ENCODE measurements at regions not wholly inside any gene's neighbourhood (a gene's known extent, or its start where the extent isn't known, plus 50 kb on each side); places are given as distances from the start of the nearest gene placed in this dataset.
A peak's percentile ranks its signal among the peaks of the same experiment; 100 is the strongest.
"Not testable (repeated sequence)": the region's sequence is repeated elsewhere in the genome, so short reads cannot be mapped to it uniquely, and the experiment has no call there.

DNA sequence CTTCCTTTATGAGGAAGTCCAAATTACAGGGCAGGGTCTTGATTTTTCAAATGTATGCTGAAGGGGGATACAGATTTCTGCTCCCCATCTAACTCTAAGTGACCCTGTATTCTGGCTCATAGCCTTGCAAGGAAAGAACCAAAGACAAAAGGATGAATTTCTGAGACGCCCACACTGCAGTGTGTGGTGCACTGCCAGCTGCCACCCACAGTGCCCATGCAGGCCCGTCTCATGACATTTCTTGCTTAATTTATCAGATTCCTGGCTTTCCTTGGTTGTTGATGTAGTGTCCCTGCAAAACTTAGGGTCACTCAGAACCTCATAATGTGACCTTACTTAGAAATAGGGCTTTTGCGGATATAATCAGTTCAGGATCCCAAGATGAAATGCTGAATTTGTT, 68.0 kb downstream of the CBLN4 start:
- peaks cover 0 to 6% (median 0%) of the 10 kb centered on the region in 5 donors for H3K27me3 Mint-ChIP-seq
- H3K4me1 Mint-ChIP-seq = no peaks in the 10 kb centered on the region
- no peak overlapping the region for H3K27ac Mint-ChIP-seq
- no peak overlapping the region for H3K4me3 Mint-ChIP-seq
- no peaks in the 10 kb centered on the region for H3K36me3 Mint-ChIP-seq
- ATAC-seq (no peak), DNase-seq (no peak)
- POLR2A ChIA-PET = no interaction called here
- H3K9me3 Mint-ChIP-seq = peaks cover 0 to 29% (median 20%) of the 10 kb centered on the region in 9 donors

DNA sequence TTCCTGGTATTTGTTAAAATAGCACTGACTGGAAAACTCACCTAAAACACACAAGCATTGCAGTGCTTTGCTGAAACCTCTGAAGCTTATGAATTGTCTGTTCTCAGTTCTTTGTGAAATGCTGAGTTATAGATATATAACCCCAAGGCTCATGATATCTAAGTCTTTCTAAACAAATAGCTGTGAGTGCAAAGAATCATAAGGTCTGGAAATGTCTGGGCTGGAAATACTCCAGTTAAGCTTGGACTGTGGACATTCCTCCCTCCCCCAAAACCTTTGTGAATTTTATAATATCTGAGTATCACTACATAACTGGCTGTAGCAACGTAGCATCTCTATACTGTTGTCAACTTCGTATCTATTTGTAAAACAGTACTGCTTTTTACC, 69.1 kb downstream of the CBLN4 start:
- Mint-ChIP-seq H3K4me1 (no peaks in the 10 kb centered on the region), H3K9me3 (peaks cover 2 to 25% (median 18%) of the 10 kb centered on the region in 9 donors), H3K36me3 (no peaks in the 10 kb centered on the region), H3K27ac (no peak overlapping the region), H3K4me3 (no peak overlapping the region), H3K27me3 (peaks cover 0 to 6% (median 0%) of the 10 kb centered on the region in 5 donors)
- no peak for DNase-seq
- POLR2A ChIA-PET = no interaction called here
- ATAC-seq = no peak

DNA sequence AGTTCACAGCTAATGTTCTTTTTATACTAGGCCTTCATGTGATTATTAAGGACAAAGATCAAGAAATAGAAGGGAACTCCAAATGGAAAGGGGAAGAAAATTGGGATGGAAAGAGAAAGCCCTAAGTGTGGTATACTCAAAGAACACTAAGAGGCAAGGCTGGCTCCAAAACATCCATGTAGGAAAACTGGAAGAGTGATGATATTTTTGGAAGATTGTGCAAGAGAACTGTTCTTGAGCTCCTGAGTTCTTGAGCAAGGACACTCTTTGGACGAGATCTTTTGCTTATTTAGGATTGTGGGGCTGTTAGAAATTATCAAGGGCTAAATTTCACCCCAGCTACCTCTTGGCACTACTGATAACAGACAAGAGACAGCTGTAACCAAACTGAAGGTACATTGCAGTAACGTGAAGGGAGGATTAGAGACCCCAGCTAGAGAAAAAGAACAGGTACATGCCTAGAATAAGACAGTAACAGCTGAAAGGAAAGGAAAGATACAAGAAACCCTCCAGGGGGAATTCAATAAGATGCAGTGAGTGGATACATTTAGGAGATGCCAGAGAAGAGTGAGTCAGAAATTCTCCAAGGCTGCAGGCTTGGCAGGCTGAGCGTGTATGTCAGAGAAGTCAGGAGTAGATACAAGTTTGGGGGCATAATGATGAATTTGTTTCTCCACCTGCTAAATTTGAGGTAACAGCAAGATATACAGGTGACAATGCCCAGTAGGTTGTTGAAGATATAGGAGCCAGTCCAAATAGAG, 69.7 kb downstream of the CBLN4 start:
- ATAC-seq = no peak
- H3K36me3 Mint-ChIP-seq = no peaks in the 10 kb centered on the region
- no peak for DNase-seq
- no peaks in the 10 kb centered on the region for H3K4me1 Mint-ChIP-seq
- peaks cover 0 to 6% (median 0%) of the 10 kb centered on the region in 5 donors for H3K27me3 Mint-ChIP-seq
- POLR2A ChIA-PET = no interaction called here
- H3K27ac Mint-ChIP-seq = no peak overlapping the region
- peaks cover 2 to 22% (median 12%) of the 10 kb centered on the region in 9 donors for H3K9me3 Mint-ChIP-seq
- H3K4me3 Mint-ChIP-seq = no peak overlapping the region

DNA sequence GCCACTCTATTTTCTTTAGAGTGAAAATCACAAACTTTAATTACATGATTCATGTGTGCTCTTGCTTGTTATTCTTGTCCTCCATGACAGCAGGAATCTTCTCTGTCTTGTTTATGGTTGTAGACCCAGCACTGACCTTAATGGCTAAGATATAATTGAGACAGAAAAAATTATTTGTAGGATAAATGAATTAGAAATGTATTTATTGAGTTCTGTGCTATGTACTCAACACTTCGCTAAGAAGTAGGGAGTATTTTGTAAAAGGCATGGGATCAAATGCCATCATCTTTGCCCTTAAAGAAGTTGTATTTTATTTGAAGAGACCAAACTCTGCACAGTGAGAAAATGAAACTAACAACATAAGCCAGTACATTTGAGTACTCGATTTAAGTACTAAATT, 71.2 kb downstream of the CBLN4 start:
- Mint-ChIP-seq H3K36me3 (no peaks in the 10 kb centered on the region), H3K27ac (no peak overlapping the region), H3K4me1 (no peaks in the 10 kb centered on the region), H3K27me3 (peaks cover 0 to 6% (median 0%) of the 10 kb centered on the region in 5 donors), H3K9me3 (peaks cover 0 to 22% (median 9%) of the 10 kb centered on the region in 9 donors), H3K4me3 (no peak overlapping the region)
- no peak for ATAC-seq
- POLR2A ChIA-PET = no interaction called here
- no peak for DNase-seq

DNA sequence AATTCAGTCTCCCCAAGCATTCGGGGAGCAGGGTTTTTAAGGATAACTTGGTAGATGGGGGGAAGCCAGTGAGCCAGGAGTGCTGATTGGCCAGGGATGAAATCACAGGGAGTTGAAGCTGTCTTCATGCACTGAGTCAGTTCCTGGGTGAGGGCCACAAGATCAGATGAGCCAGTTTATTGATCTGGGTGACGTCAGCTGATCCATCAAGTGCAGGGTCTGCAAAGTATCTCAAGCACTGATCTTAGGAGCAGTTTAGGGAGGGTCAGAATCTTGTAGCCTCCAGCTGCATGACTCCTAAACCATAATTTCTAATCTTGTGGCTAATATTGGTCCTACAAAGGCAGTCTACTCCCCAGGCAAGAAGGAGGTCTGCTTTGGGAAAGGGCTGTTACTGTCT, 74.4 kb downstream of the CBLN4 start:
- H3K4me1 Mint-ChIP-seq, H3K27me3 Mint-ChIP-seq, H3K4me3 Mint-ChIP-seq, H3K36me3 Mint-ChIP-seq, H3K27ac Mint-ChIP-seq, POLR2A ChIA-PET, DNase-seq, ATAC-seq: not testable (repeated sequence)
- H3K9me3 Mint-ChIP-seq = peaks cover 0 to 22% (median 7%) of the 10 kb centered on the region in 9 donors

DNA sequence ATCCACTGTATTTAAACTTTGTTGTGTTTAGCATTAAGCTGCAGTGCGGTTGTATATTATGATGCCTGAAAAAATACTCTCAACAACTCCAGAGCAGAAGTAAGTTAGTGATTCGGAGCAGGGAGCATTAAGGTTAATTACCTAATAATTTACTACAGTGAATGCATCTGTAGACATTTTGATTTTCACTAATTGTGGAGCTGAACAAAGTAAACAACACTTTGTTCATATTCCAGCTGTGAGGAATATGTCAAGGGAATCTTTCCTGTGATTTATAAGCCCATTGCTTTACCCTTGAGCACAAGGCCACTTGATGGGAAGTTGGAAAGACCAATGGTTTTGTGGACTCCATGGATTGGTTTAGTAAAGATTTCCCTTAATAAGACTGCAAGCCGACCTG, 77.1 kb downstream of the CBLN4 start:
- peaks cover 0 to 9% (median 5%) of the 10 kb centered on the region in 9 donors for H3K9me3 Mint-ChIP-seq
- ATAC-seq = no peak
- POLR2A ChIA-PET = no interaction called here

DNA sequence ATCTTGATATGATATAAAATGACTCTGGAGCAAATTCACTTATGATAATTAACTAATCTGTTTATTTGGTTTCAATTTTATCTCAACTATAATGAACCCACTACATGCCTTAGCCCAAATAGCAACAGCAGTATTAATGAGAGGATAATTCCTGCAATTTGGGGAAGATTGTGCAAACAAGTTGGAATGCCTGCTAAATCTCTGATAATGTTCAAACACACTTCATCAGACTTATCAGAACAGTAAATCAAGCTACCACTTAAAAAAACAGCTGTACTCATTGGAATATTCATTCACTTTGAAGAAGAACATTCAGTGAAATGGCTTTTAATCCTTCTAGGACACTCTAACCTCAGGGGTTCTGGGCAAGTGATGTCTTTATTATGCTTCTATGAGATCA, 85.4 kb downstream of the CBLN4 start:
- POLR2A ChIA-PET = no interaction called here
- H3K27ac Mint-ChIP-seq = no peak overlapping the region
- peaks cover 0 to 24% (median 3%) of the 10 kb centered on the region in 9 donors for H3K9me3 Mint-ChIP-seq
- ATAC-seq (no peak), DNase-seq (no peak)
- no peaks in the 10 kb centered on the region for H3K36me3 Mint-ChIP-seq
- H3K4me1 Mint-ChIP-seq = no peaks in the 10 kb centered on the region
- H3K4me3 Mint-ChIP-seq = no peak overlapping the region
- no peaks in the 10 kb centered on the region for H3K27me3 Mint-ChIP-seq

More for the DNA sequence above, 77.1 kb downstream of the CBLN4 start:
- Mint-ChIP-seq H3K4me3 (no peak overlapping the region), H3K36me3 (no peaks in the 10 kb centered on the region), H3K27ac (no peak overlapping the region), H3K4me1 (no peaks in the 10 kb centered on the region), H3K27me3 (peaks cover 0 to 3% (median 0%) of the 10 kb centered on the region in 5 donors)
- no peak for DNase-seq

DNA sequence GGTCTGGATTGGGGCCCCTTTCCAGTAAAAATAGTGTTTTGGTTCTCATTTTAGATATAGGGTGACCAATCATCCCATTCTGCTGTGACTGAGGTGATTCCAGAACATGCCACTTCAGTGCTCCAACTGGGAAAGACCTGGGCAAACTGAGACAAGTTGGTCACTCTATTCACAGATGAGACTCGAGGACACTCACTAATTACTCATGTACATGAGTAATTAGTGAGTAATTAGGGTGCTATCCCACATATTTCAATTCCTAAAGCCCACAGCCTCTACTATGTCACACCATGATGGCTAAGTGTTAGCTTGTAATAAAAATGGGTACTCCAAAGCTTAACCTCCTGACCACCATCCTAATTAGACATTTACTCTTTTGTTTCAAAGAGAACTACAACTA, 86.0 kb downstream of the CBLN4 start:
- Mint-ChIP-seq H3K4me3 (no peak overlapping the region), H3K9me3 (peaks cover 0 to 24% (median 4%) of the 10 kb centered on the region in 9 donors), H3K36me3 (no peaks in the 10 kb centered on the region), H3K27me3 (no peaks in the 10 kb centered on the region), H3K4me1 (no peaks in the 10 kb centered on the region), H3K27ac (no peak overlapping the region)
- DNase-seq (no peak), ATAC-seq (no peak)
- POLR2A ChIA-PET = no interaction called here

DNA sequence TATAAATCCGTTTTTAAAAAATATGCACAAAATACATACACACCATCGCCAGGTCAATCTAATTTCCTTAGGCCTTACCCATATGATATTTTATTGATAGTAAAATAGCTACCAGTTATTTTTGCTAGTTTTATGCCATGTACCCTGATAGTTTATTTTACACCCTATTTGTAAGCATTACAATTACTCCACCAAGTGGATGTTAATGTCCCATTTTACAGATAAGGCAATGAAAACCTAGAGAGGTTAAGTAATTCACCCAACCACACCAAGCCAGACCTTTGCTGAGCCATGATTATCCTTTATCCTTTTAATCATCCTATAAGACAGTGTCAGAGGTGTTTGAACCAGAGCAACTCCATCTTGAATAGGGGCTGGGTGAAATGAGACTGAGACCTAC, 86.8 kb downstream of the CBLN4 start:
- DNase-seq (no peak), ATAC-seq (no peak)
- no peaks in the 10 kb centered on the region for H3K4me1 Mint-ChIP-seq
- POLR2A ChIA-PET = no interaction called here
- peaks cover 0 to 24% (median 6%) of the 10 kb centered on the region in 9 donors for H3K9me3 Mint-ChIP-seq
- H3K27ac Mint-ChIP-seq = no peak overlapping the region
- no peaks in the 10 kb centered on the region for H3K36me3 Mint-ChIP-seq
- no peak overlapping the region for H3K4me3 Mint-ChIP-seq
- H3K27me3 Mint-ChIP-seq = no peaks in the 10 kb centered on the region

DNA sequence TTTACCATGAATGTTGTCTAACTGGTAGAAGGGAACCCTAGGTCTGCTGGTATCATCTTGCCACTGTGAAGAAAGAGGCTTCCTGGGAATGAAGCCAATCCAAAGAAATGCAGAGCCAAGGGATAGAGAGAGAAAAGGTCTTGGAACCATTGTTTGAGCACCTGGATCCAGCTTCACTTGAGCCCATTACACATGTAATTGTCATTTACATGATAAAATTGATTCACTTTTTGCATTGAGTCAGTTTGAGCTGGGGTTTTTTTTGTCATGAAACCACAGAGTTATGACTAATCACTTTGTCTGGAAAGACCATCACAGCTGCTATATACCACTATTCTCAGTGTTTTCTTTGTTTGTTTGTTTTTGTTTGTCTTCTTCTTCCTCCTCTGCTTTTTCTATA, 112.3 kb downstream of the CBLN4 start:
- Mint-ChIP-seq H3K27ac (peak overlapping the region in 1 of 10 donors; percentile 31), H3K27me3 (peaks cover 0 to 9% (median 0%) of the 10 kb centered on the region in 5 donors), H3K4me1 (no peaks in the 10 kb centered on the region), H3K9me3 (peaks cover 0 to 38% (median 8%) of the 10 kb centered on the region in 9 donors), H3K36me3 (peaks cover 0 to 5% (median 0%) of the 10 kb centered on the region in 3 donors), H3K4me3 (no peak overlapping the region)
- ATAC-seq (no peak), DNase-seq (no peak)
- POLR2A ChIA-PET = no interaction called here

DNA sequence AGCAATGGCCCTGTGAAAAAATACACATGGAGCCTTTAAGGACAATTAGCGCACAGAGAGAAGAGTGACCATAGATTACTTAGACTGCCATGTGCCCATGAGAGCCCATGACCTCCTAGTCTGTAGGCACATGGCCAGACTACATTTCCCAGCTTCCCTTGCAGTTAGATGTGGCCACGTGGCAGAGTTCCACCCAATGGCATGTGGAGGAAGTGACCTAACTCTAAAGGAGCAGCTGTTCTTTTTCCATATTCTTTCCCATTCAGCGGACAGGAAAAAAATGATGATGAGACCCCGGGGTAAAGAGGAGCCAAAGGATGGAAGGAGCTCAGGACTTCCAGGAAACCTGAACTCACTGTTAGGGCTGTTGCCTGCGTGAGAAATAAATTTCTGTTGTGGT, 116.6 kb downstream of the CBLN4 start:
- no peak for DNase-seq
- Mint-ChIP-seq H3K27me3 (peaks cover 0 to 8% (median 0%) of the 10 kb centered on the region in 5 donors), H3K9me3 (peaks cover 0 to 32% (median 5%) of the 10 kb centered on the region in 9 donors), H3K4me3 (no peak overlapping the region), H3K36me3 (peaks cover 0 to under 1% (median 0%) of the 10 kb centered on the region in 3 donors), H3K27ac (no peak overlapping the region), H3K4me1 (no peaks in the 10 kb centered on the region)
- no peak for ATAC-seq
- POLR2A ChIA-PET = no interaction called here

DNA sequence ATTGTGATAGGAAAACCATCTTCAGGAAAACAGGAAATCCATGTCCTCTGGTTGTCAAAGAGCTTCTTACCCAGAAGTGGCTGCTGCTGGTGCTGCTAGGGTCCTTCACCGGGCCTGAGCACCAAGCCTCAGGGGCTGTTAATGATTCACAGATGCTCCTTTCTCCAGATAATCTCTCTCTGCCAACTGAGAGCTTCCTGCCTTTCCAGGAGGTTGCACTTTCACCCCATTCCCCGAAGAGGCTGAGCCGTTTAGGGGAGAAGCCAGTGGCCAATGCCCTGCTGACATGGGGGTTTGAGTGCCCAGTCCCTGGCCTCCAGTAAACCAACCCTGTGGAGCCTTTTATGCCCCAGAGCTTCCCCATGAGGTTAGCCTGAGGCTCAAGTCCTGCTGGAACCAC, 122.4 kb downstream of the CBLN4 start:
- Mint-ChIP-seq H3K4me1 (no peaks in the 10 kb centered on the region), H3K9me3 (peaks cover 0 to 29% (median 3%) of the 10 kb centered on the region in 9 donors), H3K36me3 (no peaks in the 10 kb centered on the region), H3K27ac (no peak overlapping the region), H3K27me3 (peaks cover 0 to 9% (median 0%) of the 10 kb centered on the region in 5 donors), H3K4me3 (no peak overlapping the region)
- DNase-seq (no peak), ATAC-seq (no peak)
- POLR2A ChIA-PET = no interaction called here

DNA sequence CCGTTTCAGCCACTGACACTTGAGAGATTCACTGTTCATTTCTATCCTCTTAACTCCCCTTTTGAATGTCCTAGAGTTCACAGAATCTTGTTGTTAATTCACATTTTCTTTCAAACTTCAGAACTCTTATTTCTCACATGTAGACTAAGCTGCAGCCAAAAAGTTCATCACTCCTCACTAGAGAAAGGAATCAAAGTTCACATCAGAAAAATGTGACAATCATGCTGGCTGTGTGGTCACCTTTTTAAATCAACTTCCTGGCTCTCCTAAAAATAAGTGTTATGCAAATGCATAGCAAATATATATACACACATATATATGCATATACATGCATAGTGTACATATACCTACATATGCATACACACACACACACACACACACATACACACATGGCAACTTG, 123.0 kb downstream of the CBLN4 start:
- no peak for ATAC-seq
- no peak for DNase-seq
- H3K27me3 Mint-ChIP-seq = peaks cover 0 to 9% (median 0%) of the 10 kb centered on the region in 5 donors
- no peak overlapping the region for H3K27ac Mint-ChIP-seq
- no peak overlapping the region for H3K4me3 Mint-ChIP-seq
- H3K9me3 Mint-ChIP-seq = peaks cover 0 to 27% (median 3%) of the 10 kb centered on the region in 9 donors
- POLR2A ChIA-PET = no interaction called here
- H3K4me1 Mint-ChIP-seq = no peaks in the 10 kb centered on the region
- no peaks in the 10 kb centered on the region for H3K36me3 Mint-ChIP-seq

DNA sequence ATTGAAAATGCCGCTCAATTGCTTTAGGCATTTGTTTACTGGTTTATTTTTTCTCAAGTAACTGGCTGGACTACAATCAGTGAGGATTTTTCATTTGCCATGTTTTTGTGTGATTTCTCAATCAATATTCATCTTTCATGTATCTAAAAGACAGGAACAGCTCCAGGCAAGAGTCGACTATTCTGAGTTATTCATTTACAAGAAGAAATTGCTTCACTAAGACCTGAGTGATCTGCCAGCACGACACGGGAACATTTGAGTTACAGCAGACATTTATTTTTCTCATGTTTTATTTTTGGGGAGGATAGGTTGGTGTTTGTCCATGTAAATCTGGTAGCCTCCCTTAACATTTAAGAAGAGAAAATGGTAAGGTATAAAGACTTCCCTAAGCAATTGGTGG, 124.1 kb downstream of the CBLN4 start:
- no peak overlapping the region for H3K27ac Mint-ChIP-seq
- no peaks in the 10 kb centered on the region for H3K36me3 Mint-ChIP-seq
- no peaks in the 10 kb centered on the region for H3K4me1 Mint-ChIP-seq
- peaks cover 0 to 9% (median 0%) of the 10 kb centered on the region in 5 donors for H3K27me3 Mint-ChIP-seq
- H3K9me3 Mint-ChIP-seq = peaks cover 0 to 27% (median 3%) of the 10 kb centered on the region in 9 donors
- H3K4me3 Mint-ChIP-seq = no peak overlapping the region
- POLR2A ChIA-PET = no interaction called here
- ATAC-seq = no peak
- no peak for DNase-seq

Measured in naive thymus-derived CD8-positive, alpha-beta T cell (primary cell).